Glutamatergic neuron (in vitro differentiated cells): ENCODE measurements at regions not wholly inside any gene's neighbourhood (a gene's known extent, or its start where the extent isn't known, plus 50 kb on each side); places are given as distances from the start of the nearest gene placed in this dataset.
"Not testable (repeated sequence)": the region's sequence is repeated elsewhere in the genome, so short reads cannot be mapped to it uniquely, and the experiment has no call there.

Experiments
- DNase-seq: peaks from one replicate; pipeline ENCODE4 v3.0.0; 2022
- H3K27ac Mint-ChIP-seq: one replicate; pipeline ENCODE4 v1.8.0; 2020; ENCODE audit warnings: mild to moderate bottlenecking, mixed read lengths, inconsistent platforms; ENCODE audit not compliant: unreplicated experiment
- H3K27me3 Mint-ChIP-seq: one replicate; pipeline ENCODE4 v1.8.0; 2020; ENCODE audit warnings: mild to moderate bottlenecking, moderate library complexity, mixed read lengths, inconsistent platforms; ENCODE audit not compliant: unreplicated experiment
- H3K36me3 Mint-ChIP-seq: one replicate; pipeline ENCODE4 v1.8.0; 2020; ENCODE audit warnings: mild to moderate bottlenecking, mixed read lengths, inconsistent platforms; ENCODE audit not compliant: unreplicated experiment
- H3K4me1 Mint-ChIP-seq: one replicate; pipeline ENCODE4 v1.8.0; 2020; ENCODE audit warnings: mild to moderate bottlenecking, low read depth, mixed read lengths, inconsistent platforms; ENCODE audit not compliant: unreplicated experiment
- H3K4me3 Mint-ChIP-seq: one replicate; pipeline ENCODE4 v1.8.0; 2020; ENCODE audit warnings: mild to moderate bottlenecking, mixed read lengths, inconsistent platforms; ENCODE audit not compliant: unreplicated experiment
- H3K9me3 Mint-ChIP-seq: one replicate; pipeline ENCODE4 v1.8.0; 2020; ENCODE audit warnings: mild to moderate bottlenecking, moderate library complexity, mixed read lengths, inconsistent platforms; ENCODE audit not compliant: unreplicated experiment
- CTCF ChIP-seq: fragments of 200-600 bp; sonication (generic); IDR thresholded peaks from one replicate; pipeline ENCODE4 v1.5.0; 2021; ENCODE audit not compliant: partially characterized antibody, unreplicated experiment

GRCh38 chr5:77859306-77859705 lies 83.2 kb upstream of the TBCA start:
- Mint-ChIP-seq H3K27me3 (peaks cover 5% of the 10 kb centered on the region), H3K27ac (no peak overlapping the region), H3K4me1 (no peaks in the 10 kb centered on the region), H3K4me3 (no peak overlapping the region), H3K36me3 (no peaks in the 10 kb centered on the region), H3K9me3 (peaks cover 2% of the 10 kb centered on the region)
- no peak for DNase-seq
- TF ChIP-seq CTCF = no peak

GRCh38 chr5:77858678-77859077 lies 82.5 kb upstream of the TBCA start:
- not testable (repeated sequence) for DNase-seq, H3K27me3 Mint-ChIP-seq, H3K4me3 Mint-ChIP-seq, H3K4me1 Mint-ChIP-seq, H3K27ac Mint-ChIP-seq, H3K9me3 Mint-ChIP-seq, H3K36me3 Mint-ChIP-seq

GRCh38 chr5:77855369-77855768 lies 79.2 kb upstream of the TBCA start:
- peaks cover 8% of the 10 kb centered on the region for H3K4me1 Mint-ChIP-seq
- peaks cover 5% of the 10 kb centered on the region for H3K36me3 Mint-ChIP-seq
- no peak overlapping the region for H3K27ac Mint-ChIP-seq
- H3K27me3 Mint-ChIP-seq = peaks cover 20% of the 10 kb centered on the region
- no peak for DNase-seq
- no peak overlapping the region for H3K4me3 Mint-ChIP-seq
- TF ChIP-seq CTCF = no peak
- H3K9me3 Mint-ChIP-seq = peaks cover 14% of the 10 kb centered on the region

- Mint-ChIP-seq H3K9me3 (peaks cover 16% of the 10 kb centered on the region), H3K27ac (no peak overlapping the region), H3K4me3 (peak overlapping the region; percentile 35), H3K27me3 (peaks cover 31% of the 10 kb centered on the region), H3K4me1 (peaks cover 9% of the 10 kb centered on the region), H3K36me3 (peaks cover 12% of the 10 kb centered on the region)
- no peak for TF ChIP-seq CTCF
- no peak for DNase-seq
These were observed 77.3 kb upstream of the TBCA start for GRCh38 chr5:77853353-77853907.

GRCh38 chr5:77852514-77853352 lies 76.6 kb upstream of the TBCA start:
- Mint-ChIP-seq H3K27ac (peak overlapping the region; percentile 70), H3K4me1 (peaks cover 13% of the 10 kb centered on the region), H3K36me3 (peaks cover 12% of the 10 kb centered on the region), H3K4me3 (peak overlapping the region; percentile 73), H3K27me3 (peaks cover 32% of the 10 kb centered on the region), H3K9me3 (peaks cover 18% of the 10 kb centered on the region)
- no peak for TF ChIP-seq CTCF
- DNase-seq = peak; percentile 76
